Hepatocyte (in vitro differentiated cells): ENCODE measurements at regions not wholly inside any gene's neighbourhood (a gene's known extent, or its start where the extent isn't known, plus 50 kb on each side); places are given as distances from the start of the nearest gene placed in this dataset.

Source experiments
- DNase-seq: peaks from one replicate; pipeline ENCODE4 v3.0.0-alpha.2; 2016; ENCODE audit warnings: low spot score
- H2AFZ ChIP-seq: fragments of 200-600 bp; sonication (generic); 2 replicates; pipeline ENCODE4 v1.6.0; 2016; ENCODE audit warnings: antibody characterized with exemption, mild to moderate bottlenecking
- H3K27ac ChIP-seq: fragments of 200-600 bp; sonication (generic); 2 replicates; pipeline ENCODE4 v1.5.1; 2016; ENCODE audit warnings: mild to moderate bottlenecking
- H3K27me3 ChIP-seq: fragments of 200-600 bp; sonication (generic); 2 replicates; pipeline ENCODE4 v1.6.1; 2016
- H3K36me3 ChIP-seq: fragments of 200-600 bp; sonication (generic); replicated peaks from 2 replicates; pipeline ENCODE4 v1.5.1; 2016; ENCODE audit warnings: low read depth; ENCODE audit not compliant: insufficient read depth
- H3K4me1 ChIP-seq: fragments of 200-600 bp; sonication (generic); 2 replicates; pipeline ENCODE4 v1.5.1; 2016; ENCODE audit warnings: mild to moderate bottlenecking, moderate library complexity; ENCODE audit not compliant: insufficient read depth
- H3K4me2 ChIP-seq: fragments of 200-600 bp; sonication (generic); 2 replicates; pipeline ENCODE4 v1.6.0; 2016
- H3K4me3 ChIP-seq: fragments of 200-600 bp; sonication (generic); 2 replicates; pipeline ENCODE4 v1.5.1; 2016; ENCODE audit warnings: mild to moderate bottlenecking
- H3K79me2 ChIP-seq: fragments of 200-600 bp; sonication (generic); 2 replicates; pipeline ENCODE4 v1.6.0; 2017; ENCODE audit warnings: mild to moderate bottlenecking
- H3K9me2 ChIP-seq: fragments of 200-600 bp; sonication (generic); replicated peaks from 2 replicates; pipeline ENCODE4 v1.6.0; 2017; ENCODE audit warnings: mild to moderate bottlenecking; ENCODE audit not compliant: insufficient read depth
- H3K9me3 ChIP-seq: fragments of 200-600 bp; sonication (generic); 2 replicates; pipeline ENCODE4 v1.5.1; 2016; ENCODE audit warnings: low read depth, mild to moderate bottlenecking
- H4K20me1 ChIP-seq: fragments of 200-600 bp; sonication (generic); 2 replicates; pipeline ENCODE4 v1.6.0; 2016; ENCODE audit warnings: mild to moderate bottlenecking; ENCODE audit not compliant: insufficient read depth, poor library complexity, severe bottlenecking
- EZH2 ChIP-seq: fragments of 200-600 bp; sonication (generic); IDR thresholded peaks from 2 replicates; pipeline ENCODE4 v1.6.1; 2016; ENCODE audit warnings: antibody characterized with exemption, mild to moderate bottlenecking, borderline replicate concordance
- EZH2phosphoT487 ChIP-seq: fragments of 200-600 bp; sonication (generic); IDR thresholded peaks from one replicate; pipeline ENCODE4 v1.6.1; 2018; ENCODE audit warnings: antibody characterized with exemption, mild to moderate bottlenecking, low read depth, moderate library complexity; ENCODE audit not compliant: unreplicated experiment, severe bottlenecking
- WGBS: methylation state at CpG from one replicate; pipeline ENCODE4 v1.1.6; 2016; ENCODE audit warnings: low lambda C conversion rate; ENCODE audit errors: missing lambda C conversion rate; 5-methylcytosine and 5-hydroxymethylcytosine counted together
- TF ChIP-seq, protein P1 (sequence below): fragments of 200-600 bp; sonication (generic); IDR thresholded peaks from 2 replicates; pipeline ENCODE4 v1.5.1; 2016; ENCODE audit warnings: antibody characterized with exemption, mild to moderate bottlenecking; ENCODE audit not compliant: poor library complexity

GRCh38 chr5:133882389-133882695 lies 86.1 kb downstream of the C5orf15 start:
- Histone ChIP-seq H2AFZ (no peak overlapping the region), H4K20me1 (no peaks in the 10 kb centered on the region), H3K79me2 (no peaks in the 10 kb centered on the region), H3K4me2 (no peak overlapping the region), H3K9me2 (no peaks in the 10 kb centered on the region), H3K27ac (no peak overlapping the region), H3K4me1 (peaks cover 10% of the 10 kb centered on the region), H3K4me3 (no peak overlapping the region), H3K27me3 (no peaks in the 10 kb centered on the region), H3K9me3 (no peaks in the 10 kb centered on the region), H3K36me3 (no peaks in the 10 kb centered on the region)
- 91% methylated on average over 6 of the region's 6 CpGs for WGBS
- no peak for DNase-seq
- TF ChIP-seq, protein P1, sequence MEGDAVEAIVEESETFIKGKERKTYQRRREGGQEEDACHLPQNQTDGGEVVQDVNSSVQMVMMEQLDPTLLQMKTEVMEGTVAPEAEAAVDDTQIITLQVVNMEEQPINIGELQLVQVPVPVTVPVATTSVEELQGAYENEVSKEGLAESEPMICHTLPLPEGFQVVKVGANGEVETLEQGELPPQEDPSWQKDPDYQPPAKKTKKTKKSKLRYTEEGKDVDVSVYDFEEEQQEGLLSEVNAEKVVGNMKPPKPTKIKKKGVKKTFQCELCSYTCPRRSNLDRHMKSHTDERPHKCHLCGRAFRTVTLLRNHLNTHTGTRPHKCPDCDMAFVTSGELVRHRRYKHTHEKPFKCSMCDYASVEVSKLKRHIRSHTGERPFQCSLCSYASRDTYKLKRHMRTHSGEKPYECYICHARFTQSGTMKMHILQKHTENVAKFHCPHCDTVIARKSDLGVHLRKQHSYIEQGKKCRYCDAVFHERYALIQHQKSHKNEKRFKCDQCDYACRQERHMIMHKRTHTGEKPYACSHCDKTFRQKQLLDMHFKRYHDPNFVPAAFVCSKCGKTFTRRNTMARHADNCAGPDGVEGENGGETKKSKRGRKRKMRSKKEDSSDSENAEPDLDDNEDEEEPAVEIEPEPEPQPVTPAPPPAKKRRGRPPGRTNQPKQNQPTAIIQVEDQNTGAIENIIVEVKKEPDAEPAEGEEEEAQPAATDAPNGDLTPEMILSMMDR, result no peak
- TF ChIP-seq EZH2phosphoT487 (no peak), EZH2 (no peak)

DNA sequence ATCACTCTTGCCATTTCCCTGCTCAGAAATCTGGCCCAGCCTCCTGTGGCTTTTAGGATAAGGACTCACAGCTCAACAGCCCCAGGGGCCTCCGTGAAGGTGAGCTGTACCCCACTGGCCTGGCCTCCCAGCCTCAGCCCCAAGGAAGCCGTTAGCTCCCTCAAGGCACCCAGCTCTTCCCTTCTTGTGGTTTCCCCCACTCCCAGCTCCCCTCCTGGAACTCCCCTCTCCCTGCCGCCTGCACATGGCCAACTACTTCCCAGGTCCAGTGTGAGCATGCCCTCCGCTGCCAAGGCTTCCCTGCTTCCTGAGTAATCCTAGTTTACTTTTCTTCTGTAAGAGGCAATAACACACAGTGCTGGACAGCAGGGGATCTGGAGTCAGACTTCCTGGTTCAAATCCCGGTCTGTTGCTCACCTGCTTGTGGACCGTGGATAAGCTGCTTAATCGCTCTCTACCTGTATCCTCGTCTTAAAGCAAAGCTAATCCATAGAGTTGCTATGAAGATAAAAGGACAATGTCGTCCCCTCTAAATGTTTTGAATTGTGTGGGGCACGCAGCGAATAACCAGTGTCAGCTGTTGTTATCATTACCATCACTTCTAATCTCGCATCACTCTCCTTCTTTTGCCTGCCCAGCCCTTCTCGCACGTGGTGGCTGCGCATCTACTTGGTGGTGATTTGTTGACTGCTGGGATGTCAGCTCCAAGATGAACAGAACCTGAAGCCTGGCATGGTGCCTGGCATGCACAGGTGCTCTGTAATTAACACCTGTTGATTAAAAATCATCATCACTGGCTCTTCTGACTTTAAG lies 86.6 kb downstream of the C5orf15 start:
- Histone ChIP-seq H3K27ac (no peak overlapping the region), H3K79me2 (no peaks in the 10 kb centered on the region), H3K4me2 (no peak overlapping the region), H3K9me3 (no peaks in the 10 kb centered on the region), H3K27me3 (no peaks in the 10 kb centered on the region), H3K36me3 (no peaks in the 10 kb centered on the region), H3K4me1 (peaks cover 10% of the 10 kb centered on the region), H3K4me3 (no peak overlapping the region), H2AFZ (no peak overlapping the region), H3K9me2 (no peaks in the 10 kb centered on the region), H4K20me1 (no peaks in the 10 kb centered on the region)
- no peak for DNase-seq
- WGBS, result 72% methylated on average over 15 of the region's 15 CpGs
- TF ChIP-seq EZH2phosphoT487, result no peak
- TF ChIP-seq EZH2, result no peak

DNA sequence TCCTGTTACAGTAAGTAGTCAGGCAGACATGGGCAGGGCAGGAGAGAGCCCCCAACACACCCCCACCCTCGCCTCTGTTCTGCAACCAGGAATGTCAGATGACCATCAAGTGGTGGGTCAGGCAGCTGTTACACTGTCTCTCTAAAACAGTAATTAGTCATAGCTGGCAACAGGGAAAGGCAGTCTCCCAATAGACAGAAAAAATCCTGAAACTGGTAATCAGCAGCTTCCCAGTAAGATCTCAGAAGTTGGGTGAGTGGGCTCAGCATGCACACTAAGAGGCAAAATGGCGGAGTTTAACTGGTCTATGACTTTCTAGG lies 90.2 kb downstream of the C5orf15 start:
- H3K79me2 ChIP-seq, result no peaks in the 10 kb centered on the region
- DNase-seq, result no peak
- no peaks in the 10 kb centered on the region for H3K36me3 ChIP-seq
- no peak overlapping the region for H2AFZ ChIP-seq
- H3K9me3 ChIP-seq, result no peaks in the 10 kb centered on the region
- H3K4me1 ChIP-seq, result no peaks in the 10 kb centered on the region
- no peak overlapping the region for H3K4me2 ChIP-seq
- no peak overlapping the region for H3K4me3 ChIP-seq
- no peaks in the 10 kb centered on the region for H3K27me3 ChIP-seq
- no peak overlapping the region for H3K27ac ChIP-seq
- WGBS, result 79% methylated on average over 2 of the region's 2 CpGs
- H3K9me2 ChIP-seq, result no peaks in the 10 kb centered on the region
- TF ChIP-seq EZH2phosphoT487, result no peak
- TF ChIP-seq, protein P1, result no peak
- TF ChIP-seq EZH2, result no peak
- H4K20me1 ChIP-seq, result no peaks in the 10 kb centered on the region

DNA sequence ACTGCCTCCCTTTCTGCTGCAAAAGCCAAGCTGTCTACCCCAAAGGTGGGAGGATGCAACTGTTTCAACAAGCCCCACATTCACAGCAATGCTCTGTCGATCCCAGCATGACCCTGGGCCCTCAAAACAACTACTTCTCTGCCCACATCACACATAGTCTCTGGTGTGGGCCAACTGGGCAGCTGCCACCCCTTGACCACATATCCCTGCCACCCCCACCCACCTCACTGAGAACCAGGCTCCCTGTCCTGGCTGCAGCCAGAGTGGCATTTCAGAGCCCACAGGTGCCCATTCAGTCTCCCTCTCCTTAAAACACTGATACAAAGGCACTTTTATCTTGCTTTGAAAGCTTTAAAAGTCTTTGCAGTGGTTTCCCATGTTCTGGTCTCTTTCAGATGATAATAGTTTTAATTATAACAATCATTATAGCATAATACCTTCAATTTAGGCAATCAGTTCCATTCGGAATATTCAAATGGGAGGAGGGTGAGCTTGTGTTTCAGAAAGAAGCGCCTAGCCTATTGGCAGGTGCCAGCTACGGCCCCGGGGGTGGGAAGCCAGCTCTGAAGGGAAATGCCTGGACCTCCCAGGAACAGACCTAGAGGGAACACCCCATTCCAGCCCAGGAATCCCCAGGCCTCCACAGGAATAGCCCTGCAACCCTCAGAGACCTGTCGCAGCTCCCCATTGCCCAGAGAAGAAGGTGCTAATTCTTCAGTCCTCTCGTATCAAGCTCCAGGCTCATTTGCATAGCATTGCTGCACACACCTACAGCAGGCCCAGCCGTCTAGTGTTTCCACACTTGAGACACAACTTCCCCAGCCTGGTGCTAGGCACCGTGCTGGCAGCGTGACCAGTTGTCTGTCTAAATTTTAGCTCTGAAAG lies 90.8 kb downstream of the C5orf15 start:
- no peaks in the 10 kb centered on the region for H3K79me2 ChIP-seq
- no peaks in the 10 kb centered on the region for H3K36me3 ChIP-seq
- H3K4me1 ChIP-seq, result no peaks in the 10 kb centered on the region
- H3K27me3 ChIP-seq, result no peaks in the 10 kb centered on the region
- H3K9me2 ChIP-seq, result no peaks in the 10 kb centered on the region
- DNase-seq, result no peak
- no peaks in the 10 kb centered on the region for H3K9me3 ChIP-seq
- TF ChIP-seq EZH2phosphoT487 (no peak), EZH2 (no peak)
- TF ChIP-seq, protein P1, result no peak
- no peaks in the 10 kb centered on the region for H4K20me1 ChIP-seq
- no peak overlapping the region for H2AFZ ChIP-seq
- no peak overlapping the region for H3K4me3 ChIP-seq
- no peak overlapping the region for H3K27ac ChIP-seq
- no peak overlapping the region for H3K4me2 ChIP-seq
- 80% methylated on average over 10 of the region's 10 CpGs for WGBS
